ENCODE measurements at regions not wholly inside any gene's neighbourhood (a gene's known extent, or its start where the extent isn't known, plus 50 kb on each side); places are given as distances from the start of the nearest gene placed in this dataset.
A peak's percentile ranks its signal among the peaks of the same experiment; 100 is the strongest.

- DNase-seq (ENCODE audit: low read depth), result no peak
Observed at GRCh38 chr9:13755551-13755950, 476.1 kb upstream of the MPDZ start.

DNA sequence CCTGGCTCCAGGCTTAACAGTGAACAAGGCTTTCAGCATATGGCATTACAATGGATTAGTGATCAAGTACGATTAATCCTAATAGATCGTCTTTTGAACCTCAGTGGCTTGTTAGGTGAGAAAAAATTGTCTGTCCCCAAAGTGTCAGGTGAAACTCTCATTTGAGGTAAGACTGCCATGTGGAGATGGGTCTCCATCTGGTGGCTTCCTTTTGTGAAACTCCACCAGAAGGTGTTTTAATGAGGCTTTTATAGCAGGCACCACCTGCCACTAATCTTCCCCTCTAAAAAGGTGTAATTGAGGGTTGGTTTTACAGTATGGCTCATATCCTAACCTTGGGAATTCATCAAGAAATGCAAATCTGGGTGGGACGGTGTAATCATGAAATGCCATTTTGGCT lies 471.1 kb upstream of the MPDZ start:
- no peak for DNase-seq (ENCODE audit: low read depth)

DNA sequence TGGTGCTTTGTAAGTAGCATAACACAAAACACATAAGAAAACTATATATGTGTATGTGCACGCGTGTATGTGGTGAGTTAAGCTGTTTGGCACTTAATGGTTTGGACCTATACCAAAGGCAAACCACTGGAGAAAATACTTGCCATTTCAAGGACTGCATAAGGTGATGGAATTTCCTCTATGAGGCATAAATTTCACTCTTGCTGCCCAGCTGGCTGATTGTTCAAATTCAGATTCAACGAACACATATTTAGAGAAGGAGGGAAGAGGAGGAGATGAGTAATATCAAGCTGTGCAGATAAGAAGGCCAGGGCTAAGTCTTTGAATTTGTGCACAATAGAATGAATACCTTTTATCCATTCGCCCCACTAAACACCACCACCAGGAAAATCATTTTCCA lies 470.6 kb upstream of the MPDZ start:
- DNase-seq (ENCODE audit: low read depth), result peak; percentile 97

- DNase-seq (ENCODE audit: low read depth), result no peak
Observed at GRCh38 chr9:13746876-13747275, 467.4 kb upstream of the MPDZ start.

DNA sequence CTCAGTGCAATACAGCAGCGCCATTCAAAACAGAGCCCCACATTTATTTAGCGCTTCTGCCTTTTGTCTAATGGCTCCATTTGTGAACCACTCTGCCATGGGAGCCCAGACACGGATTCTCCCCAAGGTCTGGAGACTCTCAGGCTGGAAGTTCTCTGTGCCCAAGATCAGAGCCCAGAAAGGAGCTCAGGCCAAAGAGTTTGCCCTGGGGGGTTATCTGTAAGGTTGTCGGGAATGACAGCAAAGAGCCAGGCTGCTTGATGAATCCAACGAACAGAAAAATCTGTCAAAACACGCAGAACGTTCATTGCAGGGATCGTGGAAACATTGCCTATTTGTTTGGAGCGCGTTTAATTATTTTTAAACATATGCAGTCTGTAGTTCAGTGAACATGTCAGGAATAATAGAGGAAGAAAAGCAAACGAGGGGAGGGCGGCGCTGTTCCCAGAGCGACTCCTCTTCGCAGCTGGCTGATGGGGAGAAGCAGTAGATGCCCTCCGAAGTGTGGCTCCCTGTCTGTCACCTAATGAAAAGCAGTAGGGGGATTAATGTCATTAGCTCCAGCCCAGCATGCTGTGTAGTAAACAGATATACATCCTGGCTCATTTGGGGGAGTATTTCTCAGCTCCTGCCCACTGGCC lies 464.9 kb upstream of the MPDZ start:
- no peak for DNase-seq (ENCODE audit: low read depth)

- no peak for DNase-seq (ENCODE audit: low read depth)
Observed at GRCh38 chr9:13737885-13738284, 458.4 kb upstream of the MPDZ start.

DNA sequence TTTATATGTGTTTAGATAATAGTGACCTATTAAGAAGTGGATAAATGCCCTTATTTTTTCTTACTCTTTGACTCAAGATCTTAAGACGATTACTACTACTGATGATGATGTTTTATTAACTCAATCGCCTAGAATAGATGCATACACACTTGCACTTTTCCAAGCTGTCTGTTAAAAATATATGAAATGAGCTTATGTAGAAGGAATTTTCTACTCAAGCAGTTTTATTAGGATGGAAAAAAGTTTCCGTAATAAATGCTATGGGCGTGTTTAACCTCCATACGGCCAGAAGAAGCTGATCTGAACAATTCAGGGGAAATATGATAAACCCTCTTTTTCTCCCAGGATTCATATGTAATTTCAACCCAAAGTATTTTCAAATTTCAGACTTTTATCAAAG lies 455.7 kb upstream of the MPDZ start:
- no peak for DNase-seq (ENCODE audit: low read depth)

DNA sequence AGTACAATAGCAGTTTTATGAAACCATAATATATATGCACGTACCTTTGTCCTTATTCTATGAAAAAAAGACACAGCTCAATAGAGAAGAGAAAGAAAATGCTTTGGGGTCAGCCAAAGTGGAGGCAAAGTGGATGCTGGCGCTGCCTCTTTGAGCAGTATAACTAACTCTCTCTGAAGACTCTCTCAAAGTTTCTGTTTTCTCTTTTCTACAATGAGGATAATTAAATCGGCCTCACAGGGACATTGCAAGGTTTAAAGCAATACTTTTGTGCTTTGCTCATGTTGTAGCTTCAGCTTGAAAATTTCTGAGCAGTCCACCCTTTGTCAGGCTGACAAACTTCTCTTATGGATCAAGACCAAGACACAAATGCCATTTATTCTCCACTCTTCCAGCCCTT lies 455.1 kb upstream of the MPDZ start:
- DNase-seq (ENCODE audit: low read depth), result no peak

- no peak for DNase-seq (ENCODE audit: low read depth)
Observed at GRCh38 chr9:13732290-13732689, 452.8 kb upstream of the MPDZ start.

- no peak for DNase-seq (ENCODE audit: low read depth)
Observed at GRCh38 chr9:13731637-13732036, 452.1 kb upstream of the MPDZ start.

GRCh38 chr9:13729955-13730354 lies 450.5 kb upstream of the MPDZ start:
- no peak for DNase-seq (ENCODE audit: low read depth)

GRCh38 chr9:13728917-13729811 lies 449.7 kb upstream of the MPDZ start:
- no peak for DNase-seq (ENCODE audit: low read depth)

GRCh38 chr9:13728131-13728530 lies 448.6 kb upstream of the MPDZ start:
- no peak for DNase-seq (ENCODE audit: low read depth)

GRCh38 chr9:13726746-13727145 lies 447.3 kb upstream of the MPDZ start:
- no peak for DNase-seq (ENCODE audit: low read depth)

GRCh38 chr9:13725516-13725915 lies 446.0 kb upstream of the MPDZ start:
- DNase-seq (ENCODE audit: low read depth), result no peak

DNA sequence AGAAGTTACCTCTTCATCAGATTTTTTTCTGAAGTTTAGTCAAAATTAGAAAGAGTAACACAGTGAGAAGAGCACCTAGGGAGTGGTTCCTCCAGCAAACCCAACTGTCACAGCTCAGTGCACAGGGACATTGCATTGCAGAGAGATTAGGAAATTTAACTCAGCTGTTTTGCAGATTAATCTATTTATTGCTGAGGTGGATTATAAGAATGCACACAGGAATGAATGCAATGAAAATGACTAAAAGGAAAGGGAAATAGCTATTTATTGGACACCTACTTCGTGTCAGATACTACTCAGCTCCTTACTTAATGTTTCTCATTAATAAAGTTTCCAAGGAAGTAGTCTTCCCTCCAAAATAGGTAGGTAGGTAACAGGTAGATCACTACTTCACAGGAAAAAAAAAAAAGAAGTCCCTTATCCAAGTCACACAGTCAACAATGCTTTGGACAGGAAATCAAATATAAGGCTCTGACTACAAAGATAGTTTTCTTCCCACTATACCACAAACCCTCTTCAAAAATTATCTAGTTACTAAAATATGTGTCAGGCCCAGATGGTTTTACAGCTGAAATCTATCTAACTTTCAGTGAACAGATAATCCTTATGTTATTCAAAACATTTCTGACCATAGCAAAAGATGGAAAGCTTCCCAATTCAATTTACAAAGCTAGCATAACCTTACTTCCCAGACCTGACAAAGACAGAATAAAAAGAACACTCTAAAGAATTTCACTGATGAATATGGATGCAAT lies 442.2 kb upstream of the MPDZ start:
- DNase-seq (ENCODE audit: low read depth), result peak; percentile 72

- DNase-seq (ENCODE audit: low read depth), result peak; percentile 80
Observed at GRCh38 chr9:13719981-13720676, 440.6 kb upstream of the MPDZ start.

DNA sequence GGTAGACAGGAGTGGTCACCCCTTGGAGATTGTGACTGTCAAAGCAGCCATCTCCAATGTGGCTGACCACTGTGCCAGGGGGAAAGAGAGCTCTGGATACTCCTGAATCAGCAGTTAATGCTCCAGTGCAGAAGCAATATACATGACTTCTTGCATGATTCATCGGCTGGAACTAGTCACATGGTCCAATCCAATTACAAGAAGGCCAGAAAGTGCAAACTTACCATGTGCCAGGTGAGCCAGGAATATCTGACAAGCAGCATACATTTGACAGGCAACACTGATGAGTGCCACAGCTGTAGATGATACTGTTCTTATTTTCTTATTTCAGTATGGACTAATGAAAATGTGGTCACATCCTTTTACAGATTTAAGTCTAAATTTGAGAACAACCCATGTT lies 440.0 kb upstream of the MPDZ start:
- no peak for DNase-seq (ENCODE audit: low read depth)

GRCh38 chr9:13718539-13718938 lies 439.0 kb upstream of the MPDZ start:
- DNase-seq (ENCODE audit: low read depth), result no peak

DNA sequence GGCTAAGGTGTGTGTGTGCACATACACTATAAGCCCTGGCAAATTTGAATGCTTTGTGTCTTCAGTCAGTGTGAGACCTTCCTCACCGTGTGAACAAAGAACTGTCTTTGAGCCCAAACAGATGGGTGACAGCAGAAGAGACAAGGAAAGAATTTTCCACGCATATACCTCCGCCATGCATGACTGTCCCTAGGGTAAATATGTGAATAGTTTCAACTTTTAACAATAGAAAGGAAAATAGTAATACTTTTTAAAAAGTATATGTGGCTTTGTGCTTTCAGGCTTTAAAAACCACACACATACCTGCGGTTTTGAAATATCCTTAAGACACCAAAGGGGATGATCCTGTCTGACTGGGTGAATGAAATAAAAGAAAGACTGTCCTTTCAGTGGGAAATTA lies 438.6 kb upstream of the MPDZ start:
- no peak for DNase-seq (ENCODE audit: low read depth)

DNA sequence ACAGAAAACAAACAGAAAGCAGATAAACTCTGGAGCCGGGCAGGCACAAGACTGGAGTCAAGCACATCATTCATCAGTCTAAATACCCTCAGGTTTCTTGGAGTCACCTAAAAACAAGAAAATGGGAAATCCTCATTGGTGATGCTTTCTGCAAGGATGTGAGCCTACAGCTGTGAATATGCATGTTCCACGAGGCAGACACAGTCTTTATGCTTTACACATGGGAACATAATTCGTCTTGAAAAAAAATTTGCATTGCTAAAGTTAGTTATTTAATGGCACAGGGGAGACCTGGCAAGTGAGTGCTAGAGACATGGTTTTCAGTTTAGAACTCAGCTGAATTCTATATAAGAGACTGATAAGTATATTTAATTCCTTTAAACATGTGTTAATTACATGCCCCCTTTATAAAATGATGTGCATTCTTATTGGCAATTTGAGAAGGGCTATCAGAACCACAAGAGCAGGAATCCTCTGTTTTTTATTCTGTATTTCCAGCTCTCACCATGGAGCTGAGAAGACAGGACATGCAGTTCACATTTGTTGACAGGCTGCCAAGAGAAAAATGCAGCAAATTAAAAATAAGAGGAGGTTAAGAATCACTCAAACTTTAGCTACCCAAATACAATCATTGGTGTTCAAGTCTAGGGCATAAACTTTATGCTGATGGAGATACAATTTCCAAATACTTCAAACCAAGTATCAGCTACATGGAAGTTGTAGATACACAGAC lies 438.0 kb upstream of the MPDZ start:
- DNase-seq (ENCODE audit: low read depth), result no peak

Measured in non-pigmented ciliary epithelial cell (primary cell).